ENCODE measurements at regions not wholly inside any gene's neighbourhood (a gene's known extent, or its start where the extent isn't known, plus 50 kb on each side); places are given as distances from the start of the nearest gene placed in this dataset.

- no peak overlapping the region for H3K4me3 ChIP-seq (ENCODE audit: low read depth, low read length)
Observed at GRCh38 chr1:239647045-239647444, 260.7 kb downstream of the CHRM3 start.

GRCh38 chr1:239647964-239648632 is 261.7 kb downstream of the CHRM3 start:
- DNase-seq (ENCODE audit: low read depth): no peak
- no peak for TF ChIP-seq CTCF (IDR thresholded peaks at IDR 0.05; ENCODE audit: insufficient read depth, low read depth, low read length, missing control alignments)
- H3K4me3 ChIP-seq (ENCODE audit: low read depth, low read length): no peak overlapping the region

More at GRCh38 chr1:239647045-239647444, 260.7 kb downstream of the CHRM3 start:
- no peak for DNase-seq (ENCODE audit: low read depth)
- TF ChIP-seq CTCF (IDR thresholded peaks at IDR 0.05; ENCODE audit: insufficient read depth, low read depth, low read length, missing control alignments): no peak

GRCh38 chr1:239655023-239655422 is 268.7 kb downstream of the CHRM3 start:
- no peak for DNase-seq (ENCODE audit: low read depth)
- H3K4me3 ChIP-seq (ENCODE audit: low read depth, low read length): no peak overlapping the region
- no peak for TF ChIP-seq CTCF (IDR thresholded peaks at IDR 0.05; ENCODE audit: insufficient read depth, low read depth, low read length, missing control alignments)

GRCh38 chr1:239657291-239657690 is 270.9 kb downstream of the CHRM3 start:
- no peak for DNase-seq (ENCODE audit: low read depth)
- TF ChIP-seq CTCF (IDR thresholded peaks at IDR 0.05; ENCODE audit: insufficient read depth, low read depth, low read length, missing control alignments): no peak
- no peak overlapping the region for H3K4me3 ChIP-seq (ENCODE audit: low read depth, low read length)

- no peak for TF ChIP-seq CTCF (IDR thresholded peaks at IDR 0.05; ENCODE audit: insufficient read depth, low read depth, low read length, missing control alignments)
- no peak overlapping the region for H3K4me3 ChIP-seq (ENCODE audit: low read depth, low read length)
Observed at GRCh38 chr1:239662950-239663349, 276.6 kb downstream of the CHRM3 start.

GRCh38 chr1:239672256-239672655 is 285.9 kb downstream of the CHRM3 start:
- no peak for DNase-seq (ENCODE audit: low read depth)
- H3K4me3 ChIP-seq (ENCODE audit: low read depth, low read length): no peak overlapping the region
- TF ChIP-seq CTCF (IDR thresholded peaks at IDR 0.05; ENCODE audit: insufficient read depth, low read depth, low read length, missing control alignments): no peak

More at GRCh38 chr1:239662950-239663349, 276.6 kb downstream of the CHRM3 start:
- DNase-seq (ENCODE audit: low read depth): no peak

GRCh38 chr1:239675735-239676134 is 289.4 kb downstream of the CHRM3 start:
- TF ChIP-seq CTCF (IDR thresholded peaks at IDR 0.05; ENCODE audit: insufficient read depth, low read depth, low read length, missing control alignments): no peak
- no peak overlapping the region for H3K4me3 ChIP-seq (ENCODE audit: low read depth, low read length)
- no peak for DNase-seq (ENCODE audit: low read depth)
